GM12892 (cell line): ENCODE measurements at regions not wholly inside any gene's neighbourhood (a gene's known extent, or its start where the extent isn't known, plus 50 kb on each side); places are given as distances from the start of the nearest gene placed in this dataset.

Experiments
- POLR2A ChIP-seq: IDR thresholded peaks from 2 replicates; pipeline ENCODE4 v1.6.1; 2011; ENCODE audit warnings: low read depth, low read length, control low read depth
- POLR2AphosphoS5 ChIP-seq: IDR thresholded peaks from 2 replicates; pipeline ENCODE4 v1.6.1; 2011; ENCODE audit warnings: low read depth, low read length, control low read depth

- TF ChIP-seq POLR2A = no peak
- no peak for TF ChIP-seq POLR2AphosphoS5
These were observed 447.0 kb downstream of the SOX11 start for GRCh38 chr2:6139142-6139541.
